HG02678 (cell line): ENCODE measurements at regions not wholly inside any gene's neighbourhood (a gene's known extent, or its start where the extent isn't known, plus 50 kb on each side); places are given as distances from the start of the nearest gene placed in this dataset.
"Not testable (repeated sequence)": the region's sequence is repeated elsewhere in the genome, so short reads cannot be mapped to it uniquely, and the experiment has no call there.

Source experiments
- ATAC-seq: cut with Tn5 transposase; IDR thresholded peaks from one replicate; pipeline ENCODE4 v1.9.1; 2021; ENCODE audit warnings: mild to moderate bottlenecking, moderate library complexity; ENCODE audit not compliant: unreplicated experiment

DNA sequence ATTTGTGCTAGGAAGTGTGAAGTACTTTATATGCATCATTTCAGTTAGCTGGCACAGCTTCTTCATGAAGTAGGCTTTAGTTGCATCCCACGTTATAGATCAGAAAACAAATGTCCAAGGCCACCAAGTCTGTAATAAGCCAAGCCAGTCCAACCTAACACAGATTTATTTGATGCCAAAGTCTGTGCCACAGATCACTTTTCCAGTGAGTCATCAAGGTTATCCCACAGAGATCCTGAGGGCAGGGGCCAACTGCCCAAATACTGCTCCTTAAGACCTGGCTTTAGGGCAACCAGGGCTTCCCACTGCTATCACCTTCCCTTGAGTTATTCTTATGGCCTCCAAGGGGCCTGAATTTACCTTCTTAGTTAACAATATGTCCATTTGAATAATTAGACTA lies 1340.4 kb downstream of the XPNPEP1 start:
- ATAC-seq: no peak

DNA sequence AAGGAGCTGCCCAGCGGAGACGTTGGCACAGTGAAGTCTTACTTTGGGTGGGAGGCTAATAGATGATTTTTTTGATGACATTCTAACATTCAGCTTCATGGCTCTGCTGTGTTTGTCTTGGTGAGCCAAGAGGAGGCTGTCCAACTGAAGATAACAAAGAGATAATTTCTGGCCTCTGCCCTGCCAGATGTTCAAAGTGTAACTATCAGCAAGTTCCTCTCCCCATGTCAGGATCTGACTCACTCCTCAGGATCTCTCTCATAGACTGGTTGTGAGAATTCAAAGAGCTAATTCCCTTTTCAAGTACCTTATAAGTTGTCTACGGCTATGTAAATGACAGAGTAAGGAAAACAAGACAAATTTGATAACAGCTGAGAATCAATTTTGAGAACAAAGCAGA lies 1340.9 kb downstream of the XPNPEP1 start:
- no peak for ATAC-seq

DNA sequence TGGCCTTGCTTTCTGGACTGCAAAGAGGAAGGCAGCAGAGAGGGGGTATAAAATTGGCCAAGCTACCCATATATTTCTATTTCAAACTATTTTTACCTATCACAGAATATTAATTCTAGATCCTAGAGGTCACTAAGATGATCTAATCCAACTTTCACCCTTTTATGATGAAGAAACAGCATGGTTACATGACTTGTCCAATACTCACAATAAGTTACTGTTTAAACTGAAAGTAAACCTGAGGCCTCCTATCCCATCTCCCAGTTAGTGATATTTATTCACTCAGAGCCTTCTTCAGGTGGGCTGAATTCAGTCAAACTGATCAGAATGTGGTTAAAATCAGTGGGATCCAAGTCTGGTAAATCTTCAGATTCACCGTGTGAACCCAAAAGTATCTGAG lies 1345.1 kb downstream of the XPNPEP1 start:
- no peak for ATAC-seq

DNA sequence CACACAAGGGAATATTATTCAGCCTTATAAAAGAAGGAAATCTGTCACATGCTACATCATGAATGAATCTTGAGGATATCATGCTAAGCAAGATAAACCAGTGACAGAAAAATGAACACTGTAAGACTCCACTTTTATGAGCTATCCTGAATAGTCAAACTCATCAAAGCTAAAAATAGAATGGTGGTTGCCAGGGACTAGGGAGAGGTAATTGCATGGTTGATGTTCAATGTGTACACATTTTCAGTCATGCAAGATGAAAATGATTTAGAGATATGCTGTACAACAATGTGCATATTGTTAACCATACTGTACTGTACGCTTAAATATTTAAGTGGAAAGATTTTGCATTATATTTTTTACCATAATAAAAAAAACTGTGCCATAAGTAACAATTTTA lies 1349.1 kb downstream of the XPNPEP1 start:
- ATAC-seq: no peak

DNA sequence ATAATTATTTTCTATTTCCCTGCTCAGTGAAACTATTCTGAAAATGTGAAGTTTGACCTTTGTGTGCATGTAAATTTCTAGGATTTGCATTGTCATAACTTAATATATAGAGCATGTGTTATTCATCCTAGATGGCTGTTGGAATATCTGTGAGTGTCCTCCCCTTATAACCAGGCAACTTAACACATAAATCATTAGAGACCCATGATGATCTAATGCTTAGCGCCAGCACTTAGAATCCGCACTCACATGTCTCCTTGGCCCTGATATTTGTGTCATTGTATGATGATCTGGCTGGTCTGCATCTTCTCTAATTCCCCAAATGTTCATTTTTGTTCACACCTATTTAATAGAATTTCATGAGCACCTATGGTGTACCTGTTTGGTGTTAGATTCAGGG lies 1354.5 kb downstream of the XPNPEP1 start:
- ATAC-seq: no peak

DNA sequence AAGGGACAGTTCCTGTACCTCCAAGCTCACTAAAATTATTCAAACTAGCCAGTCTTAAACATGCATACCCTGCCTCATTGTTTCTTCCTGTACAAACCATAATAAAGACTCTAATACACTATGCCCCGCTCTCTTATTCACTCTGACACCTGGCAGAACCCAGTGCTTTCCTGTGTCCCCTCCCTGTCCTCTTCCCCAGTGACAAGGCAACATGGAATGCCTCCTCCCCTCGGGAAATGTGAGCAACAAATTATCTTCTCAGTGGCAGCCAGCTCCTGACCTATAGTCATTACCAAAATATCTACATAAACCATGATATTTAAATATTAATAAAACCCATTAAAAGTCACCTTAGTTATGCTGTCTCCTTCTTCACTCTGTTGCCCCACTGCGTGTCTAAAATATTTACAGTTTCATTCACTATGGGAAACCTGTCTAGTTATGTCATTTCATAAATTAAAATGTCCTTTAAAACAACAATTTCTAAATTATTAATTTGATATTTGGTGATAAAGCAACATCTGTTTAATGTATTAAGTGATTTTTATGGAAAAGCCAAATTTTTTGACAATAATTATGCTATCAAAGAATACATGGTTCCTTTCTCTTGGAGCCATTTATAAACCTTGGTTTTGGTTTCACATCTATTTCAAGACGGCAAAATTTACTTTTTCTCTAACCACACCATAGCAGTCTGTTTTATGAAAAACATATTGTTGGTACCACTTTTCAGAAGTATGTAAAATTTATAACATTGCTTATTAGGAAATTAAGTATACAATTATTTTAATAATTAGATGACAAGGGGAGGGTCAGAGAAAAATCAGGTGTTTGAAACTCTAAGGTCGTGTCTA lies 1355.2 kb downstream of the XPNPEP1 start:
- peak; percentile 59 for ATAC-seq

DNA sequence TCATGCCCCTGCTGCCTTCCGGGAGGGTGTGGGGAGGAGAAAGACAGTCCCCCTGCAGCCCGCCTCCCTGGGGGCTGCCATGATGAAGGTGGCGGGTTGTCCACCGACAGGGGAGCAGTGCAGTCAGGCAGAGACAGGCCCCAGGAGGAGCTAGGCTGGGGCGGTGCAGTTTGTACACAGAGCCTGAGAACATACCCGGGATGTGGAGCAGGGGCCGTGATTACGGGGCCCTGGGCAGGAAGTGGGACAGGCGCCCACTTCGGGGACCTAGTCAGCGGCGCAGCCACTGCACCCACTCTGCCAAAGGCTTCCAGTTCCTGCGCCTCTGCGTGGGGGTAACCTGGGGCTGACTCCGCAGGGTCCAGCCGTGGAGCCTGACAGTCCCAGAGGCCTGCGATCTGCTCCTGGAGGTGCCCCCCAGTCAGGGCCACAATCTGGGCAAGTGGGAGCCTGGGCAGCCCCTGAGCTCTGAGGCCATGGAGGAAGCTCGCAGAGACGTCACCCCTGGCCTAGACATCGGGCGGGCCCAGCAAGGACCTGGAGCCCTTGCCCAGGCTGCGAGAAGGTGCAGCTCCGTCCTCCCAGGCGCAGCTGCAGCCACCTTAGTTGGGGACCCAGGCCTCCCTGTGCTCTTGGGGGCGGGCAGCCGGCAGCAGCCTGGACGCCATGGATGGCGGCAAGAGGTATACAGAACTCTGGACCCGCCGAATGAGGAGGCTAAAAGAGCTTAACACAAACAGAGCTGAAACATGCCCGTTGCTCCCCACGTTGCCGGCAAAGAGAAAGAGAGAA lies 1356.8 kb downstream of the XPNPEP1 start:
- ATAC-seq: no peak

DNA sequence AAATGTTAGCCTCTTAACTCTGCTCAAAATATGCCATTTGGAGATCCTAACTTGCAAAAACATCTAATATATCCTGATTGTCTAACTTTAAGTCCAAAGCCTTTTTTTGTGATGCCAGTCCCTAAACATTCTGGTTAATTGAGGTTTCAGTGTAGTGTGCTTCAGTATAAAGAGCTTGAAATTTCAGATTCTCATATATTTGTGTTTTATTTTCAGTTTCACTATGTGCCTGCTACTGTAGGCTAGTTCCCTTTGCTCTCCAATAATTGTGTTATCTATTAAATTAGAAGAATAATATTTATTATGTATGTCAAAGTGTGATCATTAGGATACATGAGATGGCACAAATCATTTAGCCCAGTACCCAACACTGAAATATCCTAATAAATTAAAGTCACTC lies 1361.2 kb downstream of the XPNPEP1 start:
- no peak for ATAC-seq

DNA sequence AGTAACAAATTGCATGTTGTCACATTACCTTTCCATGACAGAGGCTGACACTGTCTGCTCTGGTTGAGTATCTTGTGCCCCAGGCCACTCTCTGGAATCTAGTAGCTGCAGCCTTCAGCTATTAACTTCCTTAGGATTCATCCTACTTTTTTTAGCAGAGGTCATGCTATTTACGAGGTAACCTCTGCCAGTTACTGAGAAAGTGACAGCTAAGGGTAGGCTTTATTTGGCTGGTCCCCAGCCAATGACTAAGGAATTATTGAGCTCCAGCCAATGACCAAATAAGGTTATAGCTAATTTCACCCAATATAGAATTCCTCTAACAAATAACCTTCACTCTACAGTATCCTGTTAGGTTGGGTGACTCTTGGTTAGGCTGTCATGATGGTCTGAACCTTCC lies 1361.7 kb downstream of the XPNPEP1 start:
- ATAC-seq: no peak

DNA sequence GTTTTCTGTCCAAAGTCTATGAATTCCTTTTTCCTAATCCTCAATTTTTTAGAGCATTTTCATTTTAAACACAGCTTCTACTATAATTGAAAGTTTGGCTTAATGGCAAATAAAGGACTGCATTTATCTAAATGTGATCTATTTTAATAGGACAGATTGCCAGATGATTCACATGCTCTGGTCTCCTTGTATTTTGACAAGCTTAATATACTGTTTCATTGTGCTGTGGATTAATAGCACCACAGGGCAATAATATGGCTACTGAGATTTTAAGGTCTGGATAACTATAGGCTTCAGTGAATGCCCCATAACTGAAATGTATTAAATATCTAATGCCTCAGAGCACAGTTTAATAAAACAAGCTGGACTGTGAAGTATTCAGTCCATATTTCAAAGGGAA lies 1362.8 kb downstream of the XPNPEP1 start:
- no peak for ATAC-seq

DNA sequence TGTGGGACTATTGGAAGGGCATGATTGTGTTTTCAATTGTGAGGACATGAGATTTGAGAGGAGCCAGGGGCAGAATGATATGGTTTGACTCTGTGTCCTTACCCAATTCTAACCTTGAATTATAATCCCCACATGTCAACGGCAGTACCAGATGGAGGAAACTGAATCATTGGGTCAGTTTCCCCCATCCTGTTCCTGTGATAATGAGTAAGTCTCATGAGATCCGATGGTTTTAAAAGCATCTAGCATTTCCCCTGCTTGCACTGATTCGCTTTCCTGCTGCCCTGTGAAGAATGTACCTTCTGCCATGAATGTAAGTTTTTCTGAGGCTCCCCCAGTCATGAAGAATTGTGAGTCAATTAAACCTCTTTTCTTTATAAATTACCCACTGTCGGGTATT lies 1367.1 kb downstream of the XPNPEP1 start:
- ATAC-seq: no peak

DNA sequence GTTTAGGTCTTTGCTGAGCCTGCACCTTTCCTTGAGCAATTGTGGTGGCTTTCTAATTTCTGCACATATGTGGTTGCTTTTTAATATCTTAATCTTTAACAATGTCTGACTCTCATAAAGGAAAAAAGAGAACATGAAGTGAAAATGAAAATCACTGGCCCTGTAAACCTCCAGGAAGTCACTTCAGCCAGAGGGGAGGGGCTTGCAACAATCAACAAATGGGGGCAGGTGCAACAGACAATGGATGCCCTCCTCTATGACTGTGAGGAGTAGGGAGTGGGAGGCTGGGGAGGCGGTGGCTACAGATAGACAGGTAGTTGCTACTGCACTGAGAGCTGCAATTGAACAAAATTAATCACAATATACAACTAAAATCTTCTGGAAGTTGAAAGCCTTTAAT lies 1377.4 kb downstream of the XPNPEP1 start:
- peak; percentile 79 for ATAC-seq

DNA sequence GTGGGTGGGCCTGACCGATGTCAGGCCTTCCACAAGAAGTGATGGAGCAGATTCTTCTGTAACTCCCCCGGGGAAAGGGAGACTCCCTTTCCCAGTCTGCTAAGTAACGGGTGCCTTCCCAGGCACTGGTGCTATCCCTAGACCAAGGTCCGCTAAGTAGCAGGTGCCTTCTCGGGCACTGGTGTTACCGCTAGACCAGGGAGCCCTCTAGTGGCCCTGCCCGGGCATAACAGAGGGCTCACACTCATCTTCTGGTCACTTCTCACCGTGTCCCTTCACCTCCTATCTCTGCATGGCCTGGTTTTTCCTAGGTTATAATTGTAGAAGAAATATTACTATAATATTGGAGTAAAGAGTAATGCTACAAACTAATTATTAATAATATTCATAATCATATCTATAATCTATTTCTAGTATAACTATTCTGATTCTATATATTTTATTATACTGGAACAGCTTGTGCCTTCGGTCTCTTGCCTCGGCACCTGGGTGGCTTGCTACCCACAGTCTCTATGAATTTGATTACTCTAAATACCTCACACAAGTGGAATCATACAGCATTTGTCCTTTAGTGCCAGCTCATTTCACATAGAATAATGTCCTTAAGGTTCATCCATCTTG lies 1378.7 kb downstream of the XPNPEP1 start:
- peak; percentile 79 for ATAC-seq

DNA sequence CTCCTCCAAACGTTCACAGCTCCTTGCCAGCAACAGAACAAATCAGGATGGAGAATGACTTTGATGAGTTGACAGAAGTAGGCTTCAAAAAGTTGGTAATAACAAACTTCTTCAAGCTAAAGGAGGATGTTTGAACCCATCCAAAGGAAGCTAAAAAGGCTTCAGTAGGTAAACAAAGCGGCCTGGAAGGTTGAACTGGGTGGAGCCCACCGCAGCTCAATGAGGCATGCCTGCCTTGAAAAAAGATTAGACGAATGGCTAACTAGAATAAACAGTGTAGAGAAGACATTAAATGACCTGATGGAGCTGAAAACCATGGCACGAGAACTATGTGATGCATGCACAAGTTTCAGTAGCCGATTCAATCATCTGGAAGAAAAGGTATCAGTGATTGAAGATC lies 1369.0 kb upstream of the SORCS1 start:
- not testable (repeated sequence) for ATAC-seq

DNA sequence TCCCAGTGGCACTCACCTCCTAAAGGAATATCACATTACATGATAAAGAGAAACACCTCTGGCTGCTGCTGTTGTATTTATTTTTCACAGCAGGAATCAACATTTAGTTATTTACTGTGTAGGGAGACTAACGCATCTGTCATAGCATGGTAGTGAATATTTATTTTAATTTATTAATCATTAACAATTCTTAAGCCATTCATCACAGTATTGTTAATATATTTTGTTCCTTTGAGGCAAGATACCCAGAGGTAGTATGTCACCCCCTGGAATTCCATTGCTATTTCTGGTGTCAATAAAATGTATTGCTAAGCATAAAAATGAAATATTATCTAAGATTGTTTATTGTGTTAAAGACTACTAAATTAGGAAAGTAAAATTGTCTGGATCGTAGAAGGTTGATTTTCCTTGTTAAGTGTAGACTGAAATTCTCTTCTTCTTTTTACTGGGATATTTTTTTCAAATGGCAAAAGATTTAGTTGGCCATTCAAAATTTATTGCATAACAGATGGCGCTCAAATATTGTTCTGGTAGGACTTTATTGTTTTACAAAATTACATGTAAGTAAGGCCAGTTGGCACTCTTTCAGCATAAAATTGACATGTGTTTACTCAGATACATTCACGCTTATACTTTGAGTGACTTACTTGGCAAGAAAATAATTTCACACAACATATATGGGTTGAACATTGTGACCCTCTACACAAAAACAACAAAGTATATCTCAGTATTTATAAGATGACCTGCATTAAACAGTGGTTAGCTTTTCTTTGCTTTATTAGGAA lies 1358.7 kb upstream of the SORCS1 start:
- ATAC-seq: no peak

DNA sequence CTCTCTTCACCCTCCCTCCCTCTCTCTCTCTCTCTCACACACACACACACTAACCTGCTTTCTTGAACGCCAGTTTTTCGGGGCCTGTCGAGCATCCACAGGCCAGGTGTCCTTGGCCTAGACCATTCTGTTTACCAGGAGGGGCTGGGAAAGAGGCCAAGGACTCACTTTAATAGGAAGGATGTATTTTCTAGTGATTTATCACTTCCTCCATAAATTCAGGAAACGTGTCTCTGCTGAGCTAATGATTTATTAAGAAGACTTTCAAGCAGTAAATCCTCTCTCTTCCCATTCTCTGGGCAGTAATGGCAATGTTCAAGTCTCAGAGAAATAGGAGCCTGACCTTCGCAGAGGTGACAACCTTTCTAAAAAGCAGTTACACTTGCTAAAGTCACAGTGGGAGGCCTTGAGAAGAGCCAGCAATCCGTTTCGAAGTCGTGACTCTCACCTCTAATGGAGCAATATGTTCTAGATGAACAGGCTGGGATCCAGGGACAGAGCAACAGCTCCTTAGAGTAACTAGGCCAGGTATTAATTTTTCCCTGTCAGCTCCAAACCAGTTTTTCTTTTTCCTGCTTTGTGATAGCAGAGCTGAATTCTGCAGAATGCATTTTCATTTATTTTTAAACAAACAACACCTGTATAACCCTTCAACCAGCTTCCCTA lies 1357.5 kb upstream of the SORCS1 start:
- ATAC-seq: no peak

DNA sequence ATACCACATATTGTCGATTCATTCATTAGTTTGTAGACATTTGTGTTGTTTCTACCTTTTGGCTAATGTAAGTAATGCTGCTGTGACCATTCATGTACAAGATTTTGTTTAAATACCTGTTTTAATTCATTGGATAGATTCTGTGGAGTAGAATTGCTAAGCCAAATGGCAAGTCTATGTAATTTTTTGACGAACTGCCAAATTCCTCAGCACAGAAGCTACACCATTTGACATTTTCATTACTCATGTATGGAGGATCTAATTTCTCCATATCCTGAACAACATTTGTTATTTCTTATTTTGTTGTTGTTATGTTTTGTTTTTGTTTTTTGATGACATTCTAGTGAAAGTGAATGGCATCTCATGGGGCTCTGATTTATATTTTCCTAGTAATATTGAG lies 1351.3 kb upstream of the SORCS1 start:
- no peak for ATAC-seq

DNA sequence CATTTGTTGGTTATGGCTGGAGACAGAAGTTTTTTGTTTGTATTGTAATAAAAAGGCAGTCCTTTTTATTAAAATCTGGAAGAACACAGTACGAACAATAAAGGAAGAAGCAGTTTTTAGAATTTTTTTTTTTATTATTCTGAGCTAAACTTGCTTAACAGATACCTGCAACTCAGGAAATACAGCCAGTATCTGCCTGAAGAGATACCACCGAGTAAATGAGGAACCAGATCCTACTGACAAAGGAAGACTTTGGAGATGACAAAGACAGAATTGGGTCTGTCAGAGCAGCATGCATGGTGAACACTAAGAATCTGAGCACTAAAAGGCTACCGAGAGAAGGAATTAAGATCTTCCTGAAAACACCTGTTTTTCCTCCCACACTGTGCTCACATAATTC lies 1335.9 kb upstream of the SORCS1 start:
- ATAC-seq: no peak

DNA sequence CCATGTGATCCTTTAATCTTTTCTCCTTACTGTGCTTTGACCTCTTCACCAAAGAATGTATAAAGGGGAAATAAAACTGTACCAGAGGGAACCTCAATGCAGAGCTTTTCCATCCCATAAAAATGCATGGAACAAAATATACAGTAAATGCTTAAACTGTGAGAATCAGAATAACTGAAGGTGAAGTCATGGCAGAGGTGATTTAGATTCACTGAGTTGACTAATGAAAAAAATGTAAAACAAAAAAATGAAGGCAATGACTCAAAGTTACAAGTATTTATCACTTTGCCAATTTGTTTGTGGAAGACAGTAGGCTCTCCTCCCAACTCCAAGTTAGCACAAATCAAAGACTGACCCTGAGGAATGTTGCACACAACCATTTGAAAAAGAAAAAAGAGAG lies 1331.6 kb upstream of the SORCS1 start:
- no peak for ATAC-seq

DNA sequence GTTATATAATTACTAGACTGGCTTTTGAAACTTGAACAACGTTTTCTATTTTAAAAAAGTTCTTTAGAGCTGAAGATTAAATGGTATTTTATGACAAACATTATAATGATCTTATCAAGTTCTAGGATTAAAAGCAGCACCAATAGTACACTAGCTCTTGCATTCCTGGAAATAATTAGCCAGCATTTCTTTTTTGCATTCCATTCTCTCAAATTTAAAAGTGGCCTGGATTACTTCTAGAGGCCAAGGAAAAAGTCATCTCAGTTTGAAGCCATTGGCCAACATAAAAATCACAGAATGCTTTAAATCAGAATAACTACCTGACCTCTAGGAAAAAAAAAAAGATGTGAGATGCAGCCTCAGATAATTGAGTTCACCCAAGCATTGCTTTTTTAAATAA lies 1326.4 kb upstream of the SORCS1 start:
- ATAC-seq: no peak

DNA sequence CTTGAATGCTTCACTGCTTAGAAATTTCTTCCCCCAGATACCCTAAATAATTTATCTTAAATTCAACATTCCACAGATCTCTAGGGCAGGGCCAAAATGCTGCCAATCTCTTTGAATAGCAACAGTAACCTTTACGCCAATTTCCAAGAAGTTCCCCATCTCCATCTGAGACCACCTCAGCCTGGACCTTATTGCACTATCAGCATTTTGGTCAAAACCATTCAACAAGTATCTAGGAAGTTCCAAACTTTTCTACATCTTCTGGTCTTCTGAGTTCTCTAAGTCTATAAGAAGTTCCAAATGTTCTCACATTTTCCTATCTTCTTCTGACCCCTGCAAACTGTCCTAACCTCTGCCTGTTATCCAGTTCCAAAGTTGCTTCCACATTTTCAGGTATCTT lies 1306.9 kb upstream of the SORCS1 start:
- ATAC-seq: no peak
